Esophagus muscularis mucosa (tissue), 4 donors: ENCODE measurements at regions not wholly inside any gene's neighbourhood (a gene's known extent, or its start where the extent isn't known, plus 50 kb on each side); places are given as distances from the start of the nearest gene placed in this dataset.

Source experiments
- EP300 ChIP-seq: sonication (generic); formaldehyde crosslinking; IDR thresholded peaks from one replicate; pipeline ENCODE4 v1.6.1; 2017; ENCODE audit warnings: antibody characterized with exemption
- POLR2A ChIP-seq: fragments of 450-650 bp; IDR thresholded peaks from one replicate; pipeline ENCODE4 v1.6.1; 2017; ENCODE audit warnings: antibody characterized with exemption, moderate library complexity, mild to moderate bottlenecking, low read depth
- POLR2AphosphoS5 ChIP-seq, 2 donors: sonication (generic); formaldehyde crosslinking; IDR thresholded peaks; one replicate each; pipeline ENCODE4 v1.6.1; 2017; ENCODE audit warnings: antibody characterized with exemption in 2 of 2
- TF ChIP-seq, protein P1 (sequence below), 3 experiments: fragments of 200-600 bp in 2 of 3; fragments of 450-650 bp in 1 of 3; sonication (generic) in 2 of 3; IDR thresholded peaks; one replicate each; pipeline ENCODE4 v1.5.1; 2017 to 2019; ENCODE audit warnings: antibody characterized with exemption in 3 of 3, mild to moderate bottlenecking in 2 of 3, moderate library complexity in 1 of 3

GRCh38 chr21:27388825-27389224 lies 421.9 kb upstream of the ADAMTS5 start:
- TF ChIP-seq, protein P1, sequence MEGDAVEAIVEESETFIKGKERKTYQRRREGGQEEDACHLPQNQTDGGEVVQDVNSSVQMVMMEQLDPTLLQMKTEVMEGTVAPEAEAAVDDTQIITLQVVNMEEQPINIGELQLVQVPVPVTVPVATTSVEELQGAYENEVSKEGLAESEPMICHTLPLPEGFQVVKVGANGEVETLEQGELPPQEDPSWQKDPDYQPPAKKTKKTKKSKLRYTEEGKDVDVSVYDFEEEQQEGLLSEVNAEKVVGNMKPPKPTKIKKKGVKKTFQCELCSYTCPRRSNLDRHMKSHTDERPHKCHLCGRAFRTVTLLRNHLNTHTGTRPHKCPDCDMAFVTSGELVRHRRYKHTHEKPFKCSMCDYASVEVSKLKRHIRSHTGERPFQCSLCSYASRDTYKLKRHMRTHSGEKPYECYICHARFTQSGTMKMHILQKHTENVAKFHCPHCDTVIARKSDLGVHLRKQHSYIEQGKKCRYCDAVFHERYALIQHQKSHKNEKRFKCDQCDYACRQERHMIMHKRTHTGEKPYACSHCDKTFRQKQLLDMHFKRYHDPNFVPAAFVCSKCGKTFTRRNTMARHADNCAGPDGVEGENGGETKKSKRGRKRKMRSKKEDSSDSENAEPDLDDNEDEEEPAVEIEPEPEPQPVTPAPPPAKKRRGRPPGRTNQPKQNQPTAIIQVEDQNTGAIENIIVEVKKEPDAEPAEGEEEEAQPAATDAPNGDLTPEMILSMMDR (IDR thresholded peaks at IDR 0.05) = no peak
- TF ChIP-seq POLR2A (no peak), POLR2AphosphoS5 (IDR thresholded peaks at IDR 0.05) (no peak), EP300 (no peak)
